Naive thymus-derived CD4-positive, alpha-beta T cell (primary cell): ENCODE measurements at regions not wholly inside any gene's neighbourhood (a gene's known extent, or its start where the extent isn't known, plus 50 kb on each side); places are given as distances from the start of the nearest gene placed in this dataset.

Experiments used
- ATAC-seq: fragments of 150-1000 bp; cut with Tn5 transposase; 2 replicates; pipeline ENCODE4 v1.10.0; 2021; ENCODE audit warnings: mild to moderate bottlenecking, moderate library complexity
- CTCF ChIA-PET: fragments of 350-600 bp; sonication (Branson Sonifier 250); formaldehyde crosslinking; loops from one replicate; lab custom pipeline; 2021; ENCODE audit warnings: antibody characterized with exemption; lab: Charles Lee
- POLR2A ChIA-PET: fragments of 350-600 bp; sonication (Branson Sonifier 250); formaldehyde crosslinking; loops from one replicate; lab custom pipeline; 2021; ENCODE audit warnings: antibody characterized with exemption, inconsistent platforms; lab: Charles Lee
- DNase-seq, 9 donors: peaks; one replicate each; pipeline versions ENCODE4 v3.0.0 to v3.0.0-alpha.2; 2020 to 2022; ENCODE audit warnings: mixed read lengths in 1 of 9
- H3K27ac ChIP-seq: one replicate; pipeline ENCODE4 v1.7.0; 2013; ENCODE audit warnings: mild to moderate bottlenecking, low read depth, low read length, moderate library complexity
- H3K27me3 ChIP-seq, 2 donors: one replicate each; pipeline ENCODE4 v1.7.0; 2013; ENCODE audit warnings: low read length in 2 of 2, mild to moderate bottlenecking in 2 of 2, moderate library complexity in 2 of 2; ENCODE audit not compliant: control insufficient read depth in 2 of 2, insufficient read depth in 2 of 2
- H3K36me3 ChIP-seq, 3 experiments: 1 replicate in 2 of 3; 2 replicates in 1 of 3; pipeline ENCODE4 v1.7.0; 2013; ENCODE audit warnings: low read length in 3 of 3, mild to moderate bottlenecking in 3 of 3, moderate library complexity in 1 of 3; ENCODE audit not compliant: insufficient read depth in 3 of 3, control insufficient read depth in 2 of 3
- H3K4me1 ChIP-seq, 2 donors: one replicate each; pipeline ENCODE4 v1.7.0; 2013; ENCODE audit warnings: low read length in 2 of 2, mild to moderate bottlenecking in 2 of 2, moderate library complexity in 1 of 2; ENCODE audit not compliant: control insufficient read depth in 2 of 2, insufficient read depth in 2 of 2
- H3K4me3 ChIP-seq: 2 replicates; pipeline ENCODE4 v1.7.0; 2013; ENCODE audit warnings: mild to moderate bottlenecking, low read length
- H3K9me3 ChIP-seq, 3 experiments: 1 replicate in 2 of 3; 2 replicates in 1 of 3; pipeline ENCODE4 v1.7.0; 2013; ENCODE audit warnings: low read length in 3 of 3; ENCODE audit not compliant: control insufficient read depth in 2 of 3
- H3K27ac Mint-ChIP-seq, 9 donors: one replicate each; pipeline ENCODE4 v1.8.0; 2020 to 2022; ENCODE audit warnings: mixed read lengths in 9 of 9, mild to moderate bottlenecking in 8 of 9, moderate library complexity in 5 of 9, inconsistent platforms in 2 of 9
- H3K27me3 Mint-ChIP-seq, 5 donors: one replicate each; pipeline ENCODE4 v1.8.0; 2021 to 2022; ENCODE audit warnings: mixed read lengths in 5 of 5, mild to moderate bottlenecking in 1 of 5
- H3K36me3 Mint-ChIP-seq, 5 donors: one replicate each; pipeline ENCODE4 v1.8.0; 2020 to 2022; ENCODE audit warnings: mixed read lengths in 5 of 5, mild to moderate bottlenecking in 3 of 5, inconsistent platforms in 1 of 5
- H3K4me1 Mint-ChIP-seq, 7 donors: one replicate each; pipeline ENCODE4 v1.8.0; 2020 to 2022; ENCODE audit warnings: mixed read lengths in 7 of 7, mild to moderate bottlenecking in 3 of 7, inconsistent platforms in 1 of 7
- H3K4me3 Mint-ChIP-seq, 10 donors: one replicate each; pipeline ENCODE4 v1.8.0; 2020 to 2022; ENCODE audit warnings: mild to moderate bottlenecking in 10 of 10, mixed read lengths in 10 of 10, moderate library complexity in 6 of 10, inconsistent platforms in 2 of 10
- H3K9me3 Mint-ChIP-seq, 11 donors: one replicate each; pipeline ENCODE4 v1.8.0; 2020 to 2022; ENCODE audit warnings: mixed read lengths in 11 of 11, mild to moderate bottlenecking in 4 of 11, inconsistent platforms in 1 of 11, moderate library complexity in 1 of 11
- intact Hi-C, 2 donors: fragments of 100-400 bp; cut with micrococcal nuclease; formaldehyde crosslinking; loops; one replicate each; pipeline ENCODE4 v1.15.1; 2023

GRCh38 chr5:152221721-152222629 lies 183.1 kb downstream of the NMUR2 start:
- H3K4me3 Mint-ChIP-seq, result no peak overlapping the region
- H3K27me3 Mint-ChIP-seq, result peaks cover 0 to 10% (median 5%) of the 10 kb centered on the region in 5 donors
- H3K9me3 Mint-ChIP-seq, result peaks cover 0 to 9% (median 3%) of the 10 kb centered on the region in 11 donors
- intact Hi-C loops, result no loop called here
- ATAC-seq, result no peak
- Histone ChIP-seq H3K9me3 (no peaks in the 10 kb centered on the region), H3K27ac (no peak overlapping the region), H3K36me3 (no peaks in the 10 kb centered on the region), H3K4me1 (no peaks in the 10 kb centered on the region), H3K27me3 (peaks cover 0 to 3% of the 10 kb centered on the region in 2 donors), H3K4me3 (no peak overlapping the region)
- no peak for DNase-seq
- POLR2A ChIA-PET, result no interaction called here
- CTCF ChIA-PET, result no interaction called here
- H3K4me1 Mint-ChIP-seq, result peaks cover 0 to 1% (median 0%) of the 10 kb centered on the region in 7 donors
- no peak overlapping the region for H3K27ac Mint-ChIP-seq
- H3K36me3 Mint-ChIP-seq, result no peaks in the 10 kb centered on the region

- Histone ChIP-seq H3K9me3 (peaks cover 0 to 4% (median 0%) of the 10 kb centered on the region in 3 experiments), H3K4me1 (no peaks in the 10 kb centered on the region)
- H3K4me3 Mint-ChIP-seq, result no peak overlapping the region
These were observed 186.4 kb downstream of the NMUR2 start for GRCh38 chr5:152218694-152219093.

GRCh38 chr5:152205804-152206203 lies 199.3 kb downstream of the NMUR2 start:
- Histone ChIP-seq H3K27ac (no peak overlapping the region), H3K4me1 (no peaks in the 10 kb centered on the region), H3K36me3 (no peaks in the 10 kb centered on the region), H3K4me3 (no peak overlapping the region), H3K9me3 (no peaks in the 10 kb centered on the region), H3K27me3 (no peaks in the 10 kb centered on the region)
- Mint-ChIP-seq H3K36me3 (no peaks in the 10 kb centered on the region), H3K4me3 (no peak overlapping the region), H3K4me1 (no peaks in the 10 kb centered on the region), H3K27ac (no peak overlapping the region), H3K27me3 (peaks cover 0 to 11% (median 8%) of the 10 kb centered on the region in 5 donors), H3K9me3 (peaks cover 0 to 1% (median 0%) of the 10 kb centered on the region in 11 donors)
- CTCF ChIA-PET, result interaction anchor here (0.7 kb wide), 1 partner anchor 1088 kb away, joined by 4 read pairs; no protein-coding TSS in a partner anchor
- intact Hi-C loops, result no loop called here
- no peak for ATAC-seq
- no peak for DNase-seq
- POLR2A ChIA-PET, result no interaction called here

More at GRCh38 chr5:152218694-152219093, 186.4 kb downstream of the NMUR2 start:
- Mint-ChIP-seq H3K36me3 (no peaks in the 10 kb centered on the region), H3K4me1 (peaks cover 0 to 1% (median 0%) of the 10 kb centered on the region in 7 donors), H3K27me3 (peaks cover 0 to 3% (median 0%) of the 10 kb centered on the region in 5 donors), H3K27ac (no peak overlapping the region), H3K9me3 (peaks cover 0 to 18% (median 7%) of the 10 kb centered on the region in 11 donors)
- ATAC-seq, result no peak
- ChIA-PET CTCF (no interaction called here), POLR2A (no interaction called here)
- no peak for DNase-seq
- Histone ChIP-seq H3K36me3 (no peaks in the 10 kb centered on the region), H3K27me3 (no peaks in the 10 kb centered on the region), H3K27ac (no peak overlapping the region), H3K4me3 (no peak overlapping the region)
- intact Hi-C loops, result no loop called here

- Histone ChIP-seq H3K4me1 (no peaks in the 10 kb centered on the region), H3K36me3 (no peaks in the 10 kb centered on the region), H3K27ac (no peak overlapping the region), H3K4me3 (no peak overlapping the region), H3K9me3 (no peaks in the 10 kb centered on the region), H3K27me3 (no peaks in the 10 kb centered on the region)
- POLR2A ChIA-PET, result no interaction called here
- CTCF ChIA-PET, result no interaction called here
- Mint-ChIP-seq H3K4me1 (no peaks in the 10 kb centered on the region), H3K27me3 (peaks cover 0 to 26% (median 14%) of the 10 kb centered on the region in 5 donors), H3K9me3 (peaks cover 0 to 2% (median 0%) of the 10 kb centered on the region in 11 donors), H3K4me3 (no peak overlapping the region), H3K27ac (no peak overlapping the region), H3K36me3 (no peaks in the 10 kb centered on the region)
- ATAC-seq (no peak), DNase-seq (no peak)
- intact Hi-C loops, result no loop called here
These were observed 202.8 kb downstream of the NMUR2 start for GRCh38 chr5:152202321-152202720.

DNA sequence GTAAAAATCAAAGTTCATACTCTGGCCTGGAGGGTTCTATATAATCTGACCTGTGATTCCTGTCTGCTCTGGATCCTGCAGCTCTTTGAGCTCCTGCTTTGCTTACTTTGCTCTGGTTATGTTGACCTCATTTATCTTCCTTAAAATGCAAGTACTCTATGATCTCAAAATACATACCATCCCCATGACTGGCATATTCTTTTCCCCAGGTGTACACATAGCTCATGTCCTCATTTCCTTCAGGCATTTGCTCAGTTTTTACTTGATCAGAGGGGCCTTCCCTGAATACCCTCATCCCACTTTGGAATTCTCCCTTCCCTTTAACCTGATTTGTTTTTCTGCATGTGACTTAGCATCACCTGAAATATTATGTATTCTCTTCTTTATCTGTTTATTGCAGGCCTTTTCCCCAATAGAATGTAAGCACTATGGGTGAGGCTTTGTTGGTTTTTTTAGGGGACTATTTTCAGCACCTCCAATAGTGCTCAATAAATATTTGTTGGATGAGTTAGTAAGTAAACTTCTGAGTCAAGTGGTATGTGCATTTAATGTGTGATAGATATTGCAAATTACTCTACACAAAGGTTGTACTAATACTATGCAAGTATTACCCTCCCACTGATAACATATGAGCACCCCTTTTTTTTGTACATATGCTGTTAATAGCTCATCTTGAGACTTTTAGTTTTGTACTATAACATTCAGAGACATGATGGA lies 211.5 kb downstream of the NMUR2 start:
- Mint-ChIP-seq H3K27ac (no peak overlapping the region), H3K27me3 (peaks cover 0 to 29% (median 11%) of the 10 kb centered on the region in 5 donors), H3K9me3 (peaks cover 0 to 23% (median 10%) of the 10 kb centered on the region in 11 donors), H3K36me3 (peaks cover 0 to 7% (median 0%) of the 10 kb centered on the region in 5 donors), H3K4me1 (no peaks in the 10 kb centered on the region), H3K4me3 (no peak overlapping the region)
- H3K4me1 ChIP-seq, result no peaks in the 10 kb centered on the region
- ChIA-PET POLR2A (no interaction called here), CTCF (no interaction called here)
- H3K27ac ChIP-seq, result no peak overlapping the region
- ATAC-seq (no peak), DNase-seq (no peak)
- H3K9me3 ChIP-seq, result no peaks in the 10 kb centered on the region
- H3K36me3 ChIP-seq, result no peaks in the 10 kb centered on the region
- H3K4me3 ChIP-seq, result no peak overlapping the region
- intact Hi-C loops, result no loop called here
- H3K27me3 ChIP-seq, result no peaks in the 10 kb centered on the region

- ChIA-PET POLR2A (no interaction called here), CTCF (no interaction called here)
- Mint-ChIP-seq H3K4me1 (no peaks in the 10 kb centered on the region), H3K27ac (no peak overlapping the region), H3K9me3 (peaks cover 0 to 26% (median 12%) of the 10 kb centered on the region in 11 donors), H3K36me3 (peaks cover 0 to 5% (median 0%) of the 10 kb centered on the region in 5 donors), H3K27me3 (peaks cover 0 to 18% (median 7%) of the 10 kb centered on the region in 5 donors), H3K4me3 (no peak overlapping the region)
- ATAC-seq (no peak), DNase-seq (no peak)
- H3K4me3 ChIP-seq, result no peak overlapping the region
- H3K4me1 ChIP-seq, result no peaks in the 10 kb centered on the region
- no peak overlapping the region for H3K27ac ChIP-seq
- no peaks in the 10 kb centered on the region for H3K36me3 ChIP-seq
- no peaks in the 10 kb centered on the region for H3K9me3 ChIP-seq
- intact Hi-C loops, result no loop called here
- no peaks in the 10 kb centered on the region for H3K27me3 ChIP-seq
These were observed 216.8 kb downstream of the NMUR2 start for GRCh38 chr5:152188251-152188650.
